SJSA1 (cell line): ENCODE measurements at regions not wholly inside any gene's neighbourhood (a gene's known extent, or its start where the extent isn't known, plus 50 kb on each side); places are given as distances from the start of the nearest gene placed in this dataset.
"Not testable (repeated sequence)": the region's sequence is repeated elsewhere in the genome, so short reads cannot be mapped to it uniquely, and the experiment has no call there.

Source experiments
- DNase-seq, 2 experiments: peaks; one replicate each; pipeline ENCODE4 v3.0.0-alpha.2; 2015 to 2020; ENCODE audit warnings: low spot score in 2 of 2, low read depth in 1 of 2
- H3K27ac ChIP-seq: fragments of 250-450 bp; sonication (Bioruptor Pico); 2 replicates; pipeline ENCODE4 v1.5.1; 2020; ENCODE audit warnings: mild to moderate bottlenecking, moderate library complexity
- H3K27me3 ChIP-seq: fragments of 250-450 bp; sonication (Bioruptor Pico); replicated peaks from 2 replicates; pipeline ENCODE4 v1.5.1; 2020; ENCODE audit warnings: mild to moderate bottlenecking, moderate library complexity
- H3K36me3 ChIP-seq: fragments of 250-450 bp; sonication (Bioruptor Pico); 2 replicates; pipeline ENCODE4 v1.5.1; 2020; ENCODE audit warnings: mild to moderate bottlenecking
- H3K4me1 ChIP-seq: fragments of 250-450 bp; sonication (Bioruptor Pico); replicated peaks from 2 replicates; pipeline ENCODE4 v1.6.1; 2021; ENCODE audit warnings: mild to moderate bottlenecking
- H3K4me3 ChIP-seq: fragments of 250-450 bp; sonication (Bioruptor Pico); 2 replicates; pipeline ENCODE4 v1.5.1; 2020; ENCODE audit warnings: mild to moderate bottlenecking
- H3K9me3 ChIP-seq: fragments of 250-450 bp; sonication (Bioruptor Pico); replicated peaks from 2 replicates; pipeline ENCODE4 v1.5.1; 2020; ENCODE audit warnings: mild to moderate bottlenecking

DNA sequence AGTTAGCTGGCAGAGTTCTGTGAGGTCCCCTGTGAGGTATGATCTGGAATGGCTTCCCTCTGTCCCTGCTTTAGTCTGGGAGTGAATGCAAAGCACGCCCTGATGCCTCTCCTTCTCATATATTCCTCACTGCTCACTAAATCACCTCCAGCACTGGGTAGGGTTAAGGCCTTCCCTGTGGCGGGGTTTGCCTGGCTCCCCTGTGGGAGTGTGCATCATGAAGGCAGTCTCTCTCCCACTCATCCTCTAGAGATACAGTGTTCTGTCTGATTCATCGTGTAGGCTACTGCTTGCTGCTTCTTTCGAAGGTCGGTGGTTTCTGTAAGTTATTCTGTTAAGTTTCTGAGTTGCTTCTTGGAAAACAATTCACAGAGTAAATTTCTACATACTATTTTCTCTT is 420.0 kb upstream of the EYS start:
- no peak overlapping the region for H3K27ac ChIP-seq
- no peak overlapping the region for H3K4me3 ChIP-seq
- no peaks in the 10 kb centered on the region for H3K9me3 ChIP-seq
- H3K4me1 ChIP-seq, result no peaks in the 10 kb centered on the region
- no peaks in the 10 kb centered on the region for H3K36me3 ChIP-seq
- H3K27me3 ChIP-seq, result no peaks in the 10 kb centered on the region
- DNase-seq, result no peak

GRCh38 chr6:66126358-66126757 is 419.3 kb upstream of the EYS start:
- H3K27ac ChIP-seq, result no peak overlapping the region
- DNase-seq, result no peak
- no peaks in the 10 kb centered on the region for H3K9me3 ChIP-seq
- H3K4me1 ChIP-seq, result no peaks in the 10 kb centered on the region
- no peaks in the 10 kb centered on the region for H3K36me3 ChIP-seq
- H3K4me3 ChIP-seq, result no peak overlapping the region
- H3K27me3 ChIP-seq, result no peaks in the 10 kb centered on the region

DNA sequence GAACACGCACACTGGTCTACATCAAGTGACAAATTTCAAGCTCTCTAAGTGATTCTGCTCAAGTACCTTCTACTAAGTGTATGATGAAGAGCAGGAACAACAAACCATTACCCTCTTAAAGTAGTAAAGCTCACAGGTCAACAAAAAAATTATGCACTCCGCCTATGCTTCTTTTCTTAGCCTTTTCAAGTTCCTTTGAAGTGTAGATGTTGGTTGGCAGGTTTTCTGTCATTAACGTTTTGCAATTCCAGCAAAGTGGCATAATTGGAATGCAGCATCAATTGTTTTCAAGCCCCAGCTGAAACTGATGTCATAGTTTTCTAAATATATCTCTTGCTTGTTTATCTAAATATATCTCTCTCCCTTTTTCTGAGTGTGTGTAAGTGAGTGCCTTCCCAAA is 396.9 kb upstream of the EYS start:
- Histone ChIP-seq H3K36me3 (no peaks in the 10 kb centered on the region), H3K9me3 (0 out of 2 replicates have a peak, but pooled peaks cover 7% of the 10 kb centered on the region), H3K4me1 (no peaks in the 10 kb centered on the region), H3K27ac (no peak overlapping the region), H3K27me3 (no peaks in the 10 kb centered on the region), H3K4me3 (no peak overlapping the region)
- DNase-seq, result no peak

DNA sequence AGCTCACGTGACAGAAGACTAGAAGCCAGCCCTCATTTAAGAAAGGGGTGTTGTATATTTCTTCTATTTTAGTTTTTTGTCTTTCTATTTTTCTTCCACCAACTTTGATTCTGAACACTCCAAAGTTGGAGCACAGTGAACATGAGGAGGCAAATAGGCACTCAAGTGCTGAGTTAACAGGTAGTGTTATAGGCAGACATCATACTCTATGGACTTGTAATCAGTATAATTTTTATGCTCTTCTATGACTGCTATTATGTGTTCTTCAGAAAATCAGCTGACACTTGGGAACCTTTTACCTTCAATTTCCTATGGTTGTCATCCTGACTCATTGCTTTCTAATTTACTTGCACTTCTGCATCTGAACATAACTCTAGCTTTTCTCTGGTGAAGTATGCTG is 396.3 kb upstream of the EYS start:
- H3K4me3 ChIP-seq, result no peak overlapping the region
- H3K27ac ChIP-seq, result no peak overlapping the region
- DNase-seq, result no peak

DNA sequence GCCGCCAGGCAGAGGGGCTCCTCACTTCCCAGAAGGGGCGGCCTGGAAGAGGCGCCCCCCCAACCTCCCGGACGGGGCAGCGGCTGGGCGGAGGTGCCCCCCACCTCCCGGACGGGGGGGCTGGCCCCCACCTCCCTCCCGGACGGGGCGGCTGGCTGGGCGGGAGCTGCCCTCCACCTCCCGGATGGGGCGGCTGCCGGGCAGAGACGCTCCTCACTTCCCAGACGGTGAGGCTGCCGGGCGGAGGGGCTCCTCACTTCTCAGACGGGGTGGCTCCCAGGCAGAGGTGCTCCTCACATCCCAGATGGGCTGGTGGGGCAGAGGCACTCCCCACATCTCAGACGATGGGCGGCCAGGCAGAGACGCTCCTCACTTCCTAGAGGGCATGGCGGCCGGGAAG is 389.7 kb upstream of the EYS start:
- H3K27ac ChIP-seq, result no peak overlapping the region
- no peaks in the 10 kb centered on the region for H3K4me1 ChIP-seq
- DNase-seq, result no peak
- H3K36me3 ChIP-seq, result no peaks in the 10 kb centered on the region
- H3K27me3 ChIP-seq, result no peaks in the 10 kb centered on the region
- H3K9me3 ChIP-seq, result no peaks in the 10 kb centered on the region
- no peak overlapping the region for H3K4me3 ChIP-seq

More for the DNA sequence above, 396.3 kb upstream of the EYS start:
- Histone ChIP-seq H3K36me3 (no peaks in the 10 kb centered on the region), H3K27me3 (no peaks in the 10 kb centered on the region), H3K4me1 (no peaks in the 10 kb centered on the region), H3K9me3 (0 out of 2 replicates have a peak, but pooled peaks cover 3% of the 10 kb centered on the region)

- no peaks in the 10 kb centered on the region for H3K36me3 ChIP-seq
- H3K27ac ChIP-seq, result no peak overlapping the region
- H3K9me3 ChIP-seq, result 0 out of 2 replicates have a peak, but pooled peaks cover 3% of the 10 kb centered on the region
- no peak for DNase-seq
- H3K4me3 ChIP-seq, result no peak overlapping the region
- H3K27me3 ChIP-seq, result no peaks in the 10 kb centered on the region
- no peaks in the 10 kb centered on the region for H3K4me1 ChIP-seq
Observed at GRCh38 chr6:66094615-66095014, 387.6 kb upstream of the EYS start.

GRCh38 chr6:66092306-66092705 is 385.3 kb upstream of the EYS start:
- not testable (repeated sequence) for H3K9me3 ChIP-seq, H3K27me3 ChIP-seq, H3K36me3 ChIP-seq, DNase-seq, H3K4me3 ChIP-seq, H3K4me1 ChIP-seq, H3K27ac ChIP-seq

GRCh38 chr6:66086532-66086931 is 379.5 kb upstream of the EYS start:
- Histone ChIP-seq H3K27ac (no peak overlapping the region), H3K36me3 (no peaks in the 10 kb centered on the region), H3K27me3 (no peaks in the 10 kb centered on the region), H3K9me3 (0 out of 2 replicates have a peak, but pooled peaks cover 3% of the 10 kb centered on the region), H3K4me3 (no peak overlapping the region), H3K4me1 (no peaks in the 10 kb centered on the region)
- no peak for DNase-seq

DNA sequence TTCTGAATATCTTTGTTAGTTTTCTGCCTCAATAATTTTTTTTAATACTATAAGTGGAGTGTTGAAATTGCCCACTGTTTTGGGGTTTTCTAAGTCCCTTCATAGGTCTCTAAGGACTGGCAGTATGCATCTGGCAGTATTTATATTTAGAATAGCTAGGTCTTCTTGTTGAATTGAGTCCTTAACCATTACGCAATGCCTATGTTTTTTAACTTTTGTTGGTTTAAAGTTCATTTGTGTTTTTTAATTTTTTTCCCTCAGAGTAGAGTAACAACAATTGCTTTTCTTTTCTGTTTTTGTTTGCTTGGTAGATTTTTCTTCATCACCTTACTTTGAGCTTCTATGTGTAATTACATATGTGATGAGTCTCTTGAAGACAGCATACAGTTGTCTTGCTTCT is 375.9 kb upstream of the EYS start:
- no peaks in the 10 kb centered on the region for H3K27me3 ChIP-seq

DNA sequence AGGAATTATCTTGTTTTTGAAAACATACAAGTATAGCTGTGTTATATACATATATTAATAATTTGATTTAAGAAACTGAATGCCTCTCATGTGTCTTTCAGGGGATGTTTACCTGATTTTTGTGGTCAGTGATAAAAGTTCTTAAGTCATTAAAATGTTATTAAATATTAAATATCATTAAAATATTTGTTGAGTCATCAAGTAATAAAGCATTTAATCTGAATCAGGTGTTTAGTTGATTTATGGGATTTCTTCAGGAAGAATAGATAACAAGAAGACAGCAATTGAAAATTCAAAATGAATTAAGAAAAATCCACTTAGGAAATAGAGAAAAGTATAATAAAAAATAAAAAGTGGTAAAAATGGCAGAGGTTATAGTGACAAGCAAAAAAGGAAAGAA is 361.9 kb upstream of the EYS start:
- no peak for DNase-seq
- H3K36me3 ChIP-seq, result no peaks in the 10 kb centered on the region
- no peak overlapping the region for H3K4me3 ChIP-seq
- H3K27me3 ChIP-seq, result no peaks in the 10 kb centered on the region
- H3K9me3 ChIP-seq, result no peaks in the 10 kb centered on the region
- no peak overlapping the region for H3K27ac ChIP-seq
- H3K4me1 ChIP-seq, result no peaks in the 10 kb centered on the region

More for the DNA sequence above, 375.9 kb upstream of the EYS start:
- DNase-seq, result no peak
- H3K27ac ChIP-seq, result no peak overlapping the region
- H3K4me1 ChIP-seq, result no peaks in the 10 kb centered on the region
- H3K9me3 ChIP-seq, result 0 out of 2 replicates have a peak, but pooled peaks cover 2% of the 10 kb centered on the region
- no peak overlapping the region for H3K4me3 ChIP-seq
- no peaks in the 10 kb centered on the region for H3K36me3 ChIP-seq

GRCh38 chr6:66068033-66068432 is 361.0 kb upstream of the EYS start:
- Histone ChIP-seq H3K4me3 (no peak overlapping the region), H3K27me3 (no peaks in the 10 kb centered on the region), H3K27ac (no peak overlapping the region), H3K4me1 (no peaks in the 10 kb centered on the region), H3K9me3 (no peaks in the 10 kb centered on the region), H3K36me3 (no peaks in the 10 kb centered on the region)
- no peak for DNase-seq

DNA sequence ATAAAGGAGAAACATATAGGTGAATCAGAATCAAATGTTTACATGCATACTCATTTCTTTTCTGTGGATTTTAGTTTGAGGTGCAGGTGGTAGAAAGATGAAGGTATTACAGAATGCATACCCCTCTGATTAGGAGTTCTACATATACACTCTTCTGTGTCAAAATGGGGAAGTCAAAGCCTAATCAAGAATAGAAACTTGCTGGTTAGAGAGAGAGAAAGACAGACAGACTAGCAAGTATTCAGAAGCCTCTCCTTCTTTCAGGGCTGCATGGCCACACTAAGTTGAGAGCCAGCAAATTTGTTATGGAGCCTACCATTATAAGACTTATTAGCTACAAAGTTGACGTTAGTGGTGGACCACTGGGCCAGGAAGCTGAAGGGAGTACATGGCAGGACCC is 358.3 kb upstream of the EYS start:
- no peaks in the 10 kb centered on the region for H3K4me1 ChIP-seq
- H3K36me3 ChIP-seq, result no peaks in the 10 kb centered on the region
- H3K9me3 ChIP-seq, result no peaks in the 10 kb centered on the region
- H3K27ac ChIP-seq, result no peak overlapping the region
- H3K27me3 ChIP-seq, result no peaks in the 10 kb centered on the region
- no peak overlapping the region for H3K4me3 ChIP-seq
- DNase-seq, result no peak

- Histone ChIP-seq H3K27me3 (no peaks in the 10 kb centered on the region), H3K4me1 (no peaks in the 10 kb centered on the region), H3K4me3 (no peak overlapping the region), H3K9me3 (no peaks in the 10 kb centered on the region), H3K36me3 (no peaks in the 10 kb centered on the region), H3K27ac (no peak overlapping the region)
- no peak for DNase-seq
Observed at GRCh38 chr6:66057034-66057433, 350.0 kb upstream of the EYS start.

DNA sequence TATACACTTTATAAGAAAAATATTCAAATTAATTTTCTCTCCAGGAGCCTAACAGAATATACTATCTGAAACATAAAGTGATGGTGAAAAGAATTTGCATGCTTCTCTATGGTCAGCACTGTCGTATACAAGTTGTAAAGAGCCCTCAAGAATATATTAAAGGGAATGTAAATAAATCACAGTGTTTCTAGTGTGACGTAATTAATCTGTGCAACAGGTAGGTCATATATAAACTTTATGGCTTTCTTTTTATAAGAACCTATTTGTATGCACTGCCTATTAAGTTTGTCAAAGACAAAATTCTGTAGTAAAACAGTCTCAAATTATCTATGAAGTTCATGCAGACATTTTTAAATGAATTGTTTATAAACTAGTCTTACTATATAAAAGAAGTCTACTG is 347.9 kb upstream of the EYS start:
- Histone ChIP-seq H3K9me3 (no peaks in the 10 kb centered on the region), H3K4me3 (no peak overlapping the region), H3K36me3 (no peaks in the 10 kb centered on the region), H3K27me3 (no peaks in the 10 kb centered on the region), H3K4me1 (no peaks in the 10 kb centered on the region), H3K27ac (no peak overlapping the region)
- no peak for DNase-seq

- H3K36me3 ChIP-seq, result no peaks in the 10 kb centered on the region
- no peaks in the 10 kb centered on the region for H3K27me3 ChIP-seq
- DNase-seq, result no peak
- no peak overlapping the region for H3K27ac ChIP-seq
- no peaks in the 10 kb centered on the region for H3K4me1 ChIP-seq
- H3K9me3 ChIP-seq, result no peaks in the 10 kb centered on the region
- H3K4me3 ChIP-seq, result no peak overlapping the region
Observed at GRCh38 chr6:66051812-66052211, 344.8 kb upstream of the EYS start.
